Esophagus muscularis mucosa (tissue), 4 donors: ENCODE measurements at regions not wholly inside any gene's neighbourhood (a gene's known extent, or its start where the extent isn't known, plus 50 kb on each side); places are given as distances from the start of the nearest gene placed in this dataset.
A peak's percentile ranks its signal among the peaks of the same experiment; 100 is the strongest.

ENCODE experiments used
- DNase-seq: peaks from one replicate; pipeline ENCODE4 v3.0.0-alpha.2; 2017; ENCODE audit errors: extremely low spot score
- H3K27ac ChIP-seq, 4 donors: fragments of 200-600 bp; sonication (generic); replicated peaks in 1 of 4; 1 replicate in 3 of 4; 2 replicates in 1 of 4; pipeline ENCODE4 v1.5.1; 2016 to 2019; ENCODE audit warnings: mild to moderate bottlenecking in 1 of 4
- H3K27me3 ChIP-seq, 4 donors: fragments of 200-600 bp; sonication (generic); one replicate each; pipeline versions ENCODE4 v1.5.1 to v1.6.0; 2016 to 2019
- H3K36me3 ChIP-seq, 4 donors: fragments of 200-600 bp; sonication (generic); one replicate each; pipeline ENCODE4 v1.5.1; 2016 to 2019
- H3K4me1 ChIP-seq, 4 donors: fragments of 200-600 bp; sonication (generic); one replicate each; pipeline ENCODE4 v1.5.1; 2016 to 2019
- H3K4me3 ChIP-seq, 4 donors: fragments of 200-600 bp; sonication (generic); 1 replicate in 2 of 4; 2 replicates in 2 of 4; pipeline ENCODE4 v1.5.1; 2016 to 2019; ENCODE audit warnings: mild to moderate bottlenecking in 4 of 4, moderate library complexity in 1 of 4
- H3K9me3 ChIP-seq, 4 donors: fragments of 200-600 bp; sonication (generic); 1 replicate in 3 of 4; 2 replicates in 1 of 4; pipeline ENCODE4 v1.5.1; 2016 to 2019
- CTCF ChIP-seq, 3 experiments: fragments of 200-600 bp in 2 of 3; fragments of 450-650 bp in 1 of 3; sonication (generic) in 2 of 3; IDR thresholded peaks; one replicate each; pipeline ENCODE4 v1.5.1; 2017 to 2019; ENCODE audit warnings: antibody characterized with exemption in 3 of 3, mild to moderate bottlenecking in 2 of 3, moderate library complexity in 1 of 3
- EP300 ChIP-seq: sonication (generic); formaldehyde crosslinking; IDR thresholded peaks from one replicate; pipeline ENCODE4 v1.6.1; 2017; ENCODE audit warnings: antibody characterized with exemption
- POLR2A ChIP-seq: fragments of 450-650 bp; IDR thresholded peaks from one replicate; pipeline ENCODE4 v1.6.1; 2017; ENCODE audit warnings: antibody characterized with exemption, moderate library complexity, mild to moderate bottlenecking, low read depth
- POLR2AphosphoS5 ChIP-seq, 2 donors: sonication (generic); formaldehyde crosslinking; IDR thresholded peaks; one replicate each; pipeline ENCODE4 v1.6.1; 2017; ENCODE audit warnings: antibody characterized with exemption in 2 of 2
- WGBS: methylation state at CpG from one replicate; pipeline ENCODE4 v1.1.5; 2018; 5-methylcytosine and 5-hydroxymethylcytosine counted together
- intact Hi-C: fragments of 100-400 bp; cut with DNase I; formaldehyde crosslinking; loops from one replicate; pipeline ENCODE4 v1.15.1; 2023

- no peak for DNase-seq
- no peaks in the 10 kb centered on the region for H3K36me3 ChIP-seq
- no peak for TF ChIP-seq EP300
- no peak for TF ChIP-seq POLR2A
- TF ChIP-seq CTCF (IDR thresholded peaks at IDR 0.05), result no peak
- TF ChIP-seq POLR2AphosphoS5 (IDR thresholded peaks at IDR 0.05), result no peak
- no peaks in the 10 kb centered on the region for H3K9me3 ChIP-seq
- WGBS, result 52% methylated on average over 7 of the region's 7 CpGs
- H3K4me1 ChIP-seq, result peaks cover 5 to 29% (median 21%) of the 10 kb centered on the region in 4 donors
- no peaks in the 10 kb centered on the region for H3K27me3 ChIP-seq
- intact Hi-C loops, result no loop called here
- peak overlapping the region in 1 of 4 donors; percentile 23 for H3K27ac ChIP-seq
- H3K4me3 ChIP-seq, result no peak overlapping the region
Observed at GRCh38 chr10:59517341-59517899, 155.1 kb upstream of the FAM13C start.

GRCh38 chr10:59513558-59513957 is 151.2 kb upstream of the FAM13C start:
- DNase-seq, result no peak
- TF ChIP-seq POLR2A (no peak), EP300 (no peak), CTCF (IDR thresholded peaks at IDR 0.05) (no peak), POLR2AphosphoS5 (IDR thresholded peaks at IDR 0.05) (no peak)
- Histone ChIP-seq H3K27me3 (no peaks in the 10 kb centered on the region), H3K36me3 (no peaks in the 10 kb centered on the region), H3K27ac (no peak overlapping the region), H3K4me1 (peaks cover 5 to 22% (median 16%) of the 10 kb centered on the region in 4 donors), H3K9me3 (no peaks in the 10 kb centered on the region), H3K4me3 (no peak overlapping the region)
- 47% methylated on average over 3 of the region's 3 CpGs for whole genome bisulfite sequencing
- intact Hi-C loops, result no loop called here

- TF ChIP-seq POLR2A, result no peak
- TF ChIP-seq POLR2AphosphoS5 (IDR thresholded peaks at IDR 0.05), result no peak
- no peak for TF ChIP-seq EP300
- TF ChIP-seq CTCF (IDR thresholded peaks at IDR 0.05), result no peak
- WGBS, result 93% methylated on average over 3 of the region's 3 CpGs
- intact Hi-C loops, result no loop called here
Observed at GRCh38 chr10:59512951-59513350, 150.6 kb upstream of the FAM13C start.

GRCh38 chr10:59508956-59509355 is 146.6 kb upstream of the FAM13C start:
- peaks cover 0 to 3% (median 0%) of the 10 kb centered on the region in 4 donors for H3K4me1 ChIP-seq
- H3K9me3 ChIP-seq, result no peaks in the 10 kb centered on the region
- DNase-seq, result no peak
- H3K27me3 ChIP-seq, result no peaks in the 10 kb centered on the region
- no peak overlapping the region for H3K4me3 ChIP-seq
- 77% methylated on average over 1 of the region's 1 CpG for WGBS
- no peaks in the 10 kb centered on the region for H3K36me3 ChIP-seq
- intact Hi-C loops, result no loop called here
- TF ChIP-seq POLR2A (no peak), POLR2AphosphoS5 (IDR thresholded peaks at IDR 0.05) (no peak), EP300 (no peak), CTCF (IDR thresholded peaks at IDR 0.05) (no peak)
- no peak overlapping the region for H3K27ac ChIP-seq

More at GRCh38 chr10:59512951-59513350, 150.6 kb upstream of the FAM13C start:
- DNase-seq, result no peak
- no peaks in the 10 kb centered on the region for H3K27me3 ChIP-seq
- no peak overlapping the region for H3K4me3 ChIP-seq
- H3K9me3 ChIP-seq, result no peaks in the 10 kb centered on the region
- peaks cover 4 to 16% (median 10%) of the 10 kb centered on the region in 4 donors for H3K4me1 ChIP-seq
- no peak overlapping the region for H3K27ac ChIP-seq
- no peaks in the 10 kb centered on the region for H3K36me3 ChIP-seq

GRCh38 chr10:59508296-59508695 is 145.9 kb upstream of the FAM13C start:
- no peaks in the 10 kb centered on the region for H3K9me3 ChIP-seq
- H3K4me3 ChIP-seq, result no peak overlapping the region
- no peaks in the 10 kb centered on the region for H3K27me3 ChIP-seq
- no peak overlapping the region for H3K27ac ChIP-seq
- H3K4me1 ChIP-seq, result no peaks in the 10 kb centered on the region
- no peaks in the 10 kb centered on the region for H3K36me3 ChIP-seq
- intact Hi-C loops, result no loop called here
- no peak for DNase-seq
- TF ChIP-seq EP300, result no peak
- TF ChIP-seq CTCF (IDR thresholded peaks at IDR 0.05), result no peak
- no peak for TF ChIP-seq POLR2AphosphoS5 (IDR thresholded peaks at IDR 0.05)
- 93% methylated on average over 3 of the region's 3 CpGs for WGBS
